Ovary (tissue), 7 donors: ENCODE measurements at regions not wholly inside any gene's neighbourhood (a gene's known extent, or its start where the extent isn't known, plus 50 kb on each side); places are given as distances from the start of the nearest gene placed in this dataset.

Experiments
- DNase-seq, 5 donors: peaks; one replicate each; pipeline ENCODE4 v3.0.0-alpha.2; 2019 to 2020
- H3K27ac ChIP-seq, 2 donors: fragments of 200-600 bp; one replicate each; pipeline versions ENCODE4 v1.5.1 to v1.8.0; 2019 to 2022
- H3K27me3 ChIP-seq: fragments of 200-600 bp; one replicate; pipeline ENCODE4 v1.8.0; 2022
- H3K36me3 ChIP-seq: fragments of 200-600 bp; sonication (generic); one replicate; pipeline ENCODE4 v1.5.1; 2019
- H3K4me1 ChIP-seq: one replicate; pipeline ENCODE4 v1.8.1; 2013; ENCODE audit warnings: mild to moderate bottlenecking, moderate library complexity; ENCODE audit not compliant: insufficient read depth
- H3K4me3 ChIP-seq: fragments of 200-600 bp; sonication (generic); one replicate; pipeline ENCODE4 v1.5.1; 2017
- H3K9me3 ChIP-seq, 2 donors: fragments of 200-600 bp in 1 of 2; sonication (generic) in 1 of 2; one replicate each; pipeline versions ENCODE4 v1.5.1 to v1.8.1; 2013 to 2019; ENCODE audit warnings: mild to moderate bottlenecking in 1 of 2, moderate library complexity in 1 of 2
- CTCF ChIP-seq, 3 donors: fragments of 450-650 bp in 2 of 3; fragments of 200-600 bp in 1 of 3; IDR thresholded peaks; one replicate each; pipeline versions ENCODE4 v1.5.1 to v1.8.0; 2016 to 2022; ENCODE audit warnings: antibody characterized with exemption in 3 of 3, mild to moderate bottlenecking in 1 of 3
- EP300 ChIP-seq: sonication (generic); formaldehyde crosslinking; IDR thresholded peaks from one replicate; pipeline ENCODE4 v1.6.1; 2017; ENCODE audit warnings: antibody characterized with exemption
- POLR2A ChIP-seq: fragments of 450-650 bp; IDR thresholded peaks from one replicate; pipeline ENCODE4 v1.6.1; 2017; ENCODE audit warnings: antibody characterized with exemption, mild to moderate bottlenecking, moderate library complexity
- WGBS, 3 donors: extraction: QIAGEN DNeasy Blood & Tissue Kit in 1 of 3; methylation state at CpG; one replicate each; pipeline versions ENCODE4 v1.1.5 to v1.1.7; 2013 to 2017; 5-methylcytosine and 5-hydroxymethylcytosine counted together
- intact Hi-C, 4 donors: fragments of 100-400 bp; cut with DNase I; formaldehyde crosslinking; loops; one replicate each; pipeline versions ENCODE4 v1.11.0 to v1.15.1; 2022 to 2023
- donor health status: DM: no; HTN: no; CAD: no; lungs with moderate emphysema.
- donor health status: DM: no; HTN: no; CAD: no.
- donor health status: Bipolar disorder and iron deficiency.
- donor health status: DM: no; HTN: no; CAD: no.
- donor health status: DM: yes; HTN: yes; CAD: no.

- Histone ChIP-seq H3K36me3 (no peaks in the 10 kb centered on the region), H3K27me3 (no peaks in the 10 kb centered on the region), H3K9me3 (no peaks in the 10 kb centered on the region), H3K4me3 (no peak overlapping the region), H3K27ac (no peak overlapping the region), H3K4me1 (no peaks in the 10 kb centered on the region)
- intact Hi-C loops = no loop called here
- no peak for DNase-seq
- WGBS, 3 donors = 83 to 93% (median 92%) methylated on average over 1 of the region's 1 CpG
- TF ChIP-seq POLR2A (no peak), EP300 (no peak), CTCF (IDR thresholded peaks at IDR 0.05) (no peak)
These were observed 98.3 kb upstream of the CDIN1 start for GRCh38 chr15:36481156-36481555.

- Histone ChIP-seq H3K27ac (no peak overlapping the region), H3K36me3 (no peaks in the 10 kb centered on the region), H3K4me1 (no peaks in the 10 kb centered on the region), H3K27me3 (no peaks in the 10 kb centered on the region), H3K4me3 (no peak overlapping the region), H3K9me3 (no peaks in the 10 kb centered on the region)
- WGBS, 3 donors = 95 to 98% (median 97%) methylated on average over 1 of the region's 1 CpG
- DNase-seq = no peak
- intact Hi-C loops = no loop called here
- TF ChIP-seq POLR2A (no peak), EP300 (no peak), CTCF (IDR thresholded peaks at IDR 0.05) (no peak)
These were observed 96.0 kb upstream of the CDIN1 start for GRCh38 chr15:36483409-36483808.

GRCh38 chr15:36484038-36484778 lies 95.2 kb upstream of the CDIN1 start:
- 69 to 95% (median 77%) methylated on average over 2 of the region's 2 CpGs for WGBS, 3 donors
- H3K9me3 ChIP-seq = no peaks in the 10 kb centered on the region
- TF ChIP-seq POLR2A (no peak), CTCF (IDR thresholded peaks at IDR 0.05) (no peak)
- intact Hi-C loops = no loop called here
- H3K27ac ChIP-seq = no peak overlapping the region
- no peaks in the 10 kb centered on the region for H3K36me3 ChIP-seq
- no peak overlapping the region for H3K4me3 ChIP-seq
- H3K27me3 ChIP-seq = no peaks in the 10 kb centered on the region
- DNase-seq = no peak
- no peaks in the 10 kb centered on the region for H3K4me1 ChIP-seq

GRCh38 chr15:36491912-36492311 lies 87.5 kb upstream of the CDIN1 start:
- Histone ChIP-seq H3K27ac (no peak overlapping the region), H3K36me3 (no peaks in the 10 kb centered on the region), H3K4me3 (no peak overlapping the region), H3K4me1 (no peaks in the 10 kb centered on the region), H3K27me3 (no peaks in the 10 kb centered on the region), H3K9me3 (no peaks in the 10 kb centered on the region)
- TF ChIP-seq POLR2A (no peak), CTCF (IDR thresholded peaks at IDR 0.05) (no peak), EP300 (no peak)
- WGBS, 3 donors = 93 to 97% (median 96%) methylated on average over 4 of the region's 4 CpGs
- intact Hi-C loops = no loop called here
- no peak for DNase-seq
